ENCODE measurements at regions not wholly inside any gene's neighbourhood (a gene's known extent, or its start where the extent isn't known, plus 50 kb on each side); places are given as distances from the start of the nearest gene placed in this dataset.

DNA sequence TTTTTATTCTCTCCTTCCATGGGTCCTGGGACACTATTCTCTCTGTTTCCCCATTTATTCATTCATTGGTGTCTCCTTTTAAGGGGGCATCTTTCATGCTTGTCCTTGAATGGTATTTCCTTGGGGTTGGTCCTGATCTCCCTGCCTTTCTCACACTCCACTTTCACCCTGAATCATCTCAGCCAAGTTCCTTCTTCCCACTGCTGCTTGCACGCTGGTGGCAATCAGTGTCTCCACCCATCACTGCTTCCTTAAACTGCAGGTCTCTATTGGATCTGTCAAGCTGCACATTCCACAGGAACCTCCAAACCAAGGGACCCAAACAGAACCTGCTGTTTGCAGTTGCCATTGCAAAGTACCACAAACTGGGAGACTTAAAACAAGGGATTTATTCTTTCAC, 89.3 kb upstream of the SDK2 start:
- H4K20me1 ChIP-seq (ENCODE audit: insufficient read depth): no peaks in the 10 kb centered on the region
- H3K9me2 ChIP-seq (ENCODE audit: insufficient read depth): no peaks in the 10 kb centered on the region
- BruUV-seq (replicated peaks): no TSS peak
- no peaks in the 10 kb centered on the region for H3K79me2 ChIP-seq (ENCODE audit: insufficient read depth, low read length)
- RAD21 ChIA-PET (ENCODE audit: low non-redundant PET in 1 of 2, low total read pairs in 2 of 2, uncharacterized antibody in 2 of 2, unreplicated experiment in 2 of 2): no interaction called here
- no peaks in the 10 kb centered on the region for H3K4me1 ChIP-seq (ENCODE audit: control insufficient read depth in 1 of 2, insufficient read depth in 2 of 2, low read length in 2 of 2)
- H3K9me3 ChIP-seq (ENCODE audit: control insufficient read depth in 1 of 2, insufficient read depth in 1 of 2, low read depth in 1 of 2, low read length in 2 of 2): peaks cover 10 to 18% of the 10 kb centered on the region in 2 experiments; a peak in 3 of 4 replicates
- DNase-seq (ENCODE audit: low read depth, low spot score) (no peak), ATAC-seq (no peak)
- H2AFZ ChIP-seq (ENCODE audit: low read depth, low read length, poor library complexity, severe bottlenecking): no peak overlapping the region
- no peak overlapping the region for H3K4me3 ChIP-seq (replicated peaks in 1 of 2; ENCODE audit: low read depth in 1 of 2, low read length in 2 of 2)
- no peak for TF ChIP-seq CEBPB (IDR thresholded peaks at IDR 0.05; ENCODE audit: low read depth)
- TF ChIP-seq ELF1 (IDR thresholded peaks at IDR 0.05; ENCODE audit: borderline replicate concordance, low read depth): no peak
- no peak for TF ChIP-seq YY1 (IDR thresholded peaks at IDR 0.05; ENCODE audit: extremely low read depth, insufficient replicate concordance, low read depth, low read length)
- no peak for TF ChIP-seq TCF7L2 (IDR thresholded peaks at IDR 0.05; ENCODE audit: borderline replicate concordance, extremely low read depth, insufficient read depth, insufficient read length)
- TF ChIP-seq, protein P1, sequence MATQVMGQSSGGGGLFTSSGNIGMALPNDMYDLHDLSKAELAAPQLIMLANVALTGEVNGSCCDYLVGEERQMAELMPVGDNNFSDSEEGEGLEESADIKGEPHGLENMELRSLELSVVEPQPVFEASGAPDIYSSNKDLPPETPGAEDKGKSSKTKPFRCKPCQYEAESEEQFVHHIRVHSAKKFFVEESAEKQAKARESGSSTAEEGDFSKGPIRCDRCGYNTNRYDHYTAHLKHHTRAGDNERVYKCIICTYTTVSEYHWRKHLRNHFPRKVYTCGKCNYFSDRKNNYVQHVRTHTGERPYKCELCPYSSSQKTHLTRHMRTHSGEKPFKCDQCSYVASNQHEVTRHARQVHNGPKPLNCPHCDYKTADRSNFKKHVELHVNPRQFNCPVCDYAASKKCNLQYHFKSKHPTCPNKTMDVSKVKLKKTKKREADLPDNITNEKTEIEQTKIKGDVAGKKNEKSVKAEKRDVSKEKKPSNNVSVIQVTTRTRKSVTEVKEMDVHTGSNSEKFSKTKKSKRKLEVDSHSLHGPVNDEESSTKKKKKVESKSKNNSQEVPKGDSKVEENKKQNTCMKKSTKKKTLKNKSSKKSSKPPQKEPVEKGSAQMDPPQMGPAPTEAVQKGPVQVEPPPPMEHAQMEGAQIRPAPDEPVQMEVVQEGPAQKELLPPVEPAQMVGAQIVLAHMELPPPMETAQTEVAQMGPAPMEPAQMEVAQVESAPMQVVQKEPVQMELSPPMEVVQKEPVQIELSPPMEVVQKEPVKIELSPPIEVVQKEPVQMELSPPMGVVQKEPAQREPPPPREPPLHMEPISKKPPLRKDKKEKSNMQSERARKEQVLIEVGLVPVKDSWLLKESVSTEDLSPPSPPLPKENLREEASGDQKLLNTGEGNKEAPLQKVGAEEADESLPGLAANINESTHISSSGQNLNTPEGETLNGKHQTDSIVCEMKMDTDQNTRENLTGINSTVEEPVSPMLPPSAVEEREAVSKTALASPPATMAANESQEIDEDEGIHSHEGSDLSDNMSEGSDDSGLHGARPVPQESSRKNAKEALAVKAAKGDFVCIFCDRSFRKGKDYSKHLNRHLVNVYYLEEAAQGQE (IDR thresholded peaks at IDR 0.05; ENCODE audit: low read depth): no peak
- TF ChIP-seq, protein P2, sequence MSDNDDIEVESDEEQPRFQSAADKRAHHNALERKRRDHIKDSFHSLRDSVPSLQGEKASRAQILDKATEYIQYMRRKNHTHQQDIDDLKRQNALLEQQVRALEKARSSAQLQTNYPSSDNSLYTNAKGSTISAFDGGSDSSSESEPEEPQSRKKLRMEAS (IDR thresholded peaks at IDR 0.05): no peak
- TF ChIP-seq SIN3A (IDR thresholded peaks at IDR 0.05; ENCODE audit: low read depth): no peak
- no peak for TF ChIP-seq EZH2phosphoT487 (IDR thresholded peaks at IDR 0.05; ENCODE audit: borderline replicate concordance)
- no peak for TF ChIP-seq EZH2 (IDR thresholded peaks at IDR 0.05)
- TF ChIP-seq ZNF274 (IDR thresholded peaks at IDR 0.05; ENCODE audit: low read depth, low read length): no peak
- TF ChIP-seq, protein P3, sequence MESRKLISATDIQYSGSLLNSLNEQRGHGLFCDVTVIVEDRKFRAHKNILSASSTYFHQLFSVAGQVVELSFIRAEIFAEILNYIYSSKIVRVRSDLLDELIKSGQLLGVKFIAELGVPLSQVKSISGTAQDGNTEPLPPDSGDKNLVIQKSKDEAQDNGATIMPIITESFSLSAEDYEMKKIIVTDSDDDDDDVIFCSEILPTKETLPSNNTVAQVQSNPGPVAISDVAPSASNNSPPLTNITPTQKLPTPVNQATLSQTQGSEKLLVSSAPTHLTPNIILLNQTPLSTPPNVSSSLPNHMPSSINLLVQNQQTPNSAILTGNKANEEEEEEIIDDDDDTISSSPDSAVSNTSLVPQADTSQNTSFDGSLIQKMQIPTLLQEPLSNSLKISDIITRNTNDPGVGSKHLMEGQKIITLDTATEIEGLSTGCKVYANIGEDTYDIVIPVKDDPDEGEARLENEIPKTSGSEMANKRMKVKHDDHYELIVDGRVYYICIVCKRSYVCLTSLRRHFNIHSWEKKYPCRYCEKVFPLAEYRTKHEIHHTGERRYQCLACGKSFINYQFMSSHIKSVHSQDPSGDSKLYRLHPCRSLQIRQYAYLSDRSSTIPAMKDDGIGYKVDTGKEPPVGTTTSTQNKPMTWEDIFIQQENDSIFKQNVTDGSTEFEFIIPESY (IDR thresholded peaks at IDR 0.05; ENCODE audit: extremely low read depth, insufficient replicate concordance, low read length): no peak
- no peak for TF ChIP-seq FOSL1 (IDR thresholded peaks at IDR 0.05; ENCODE audit: low read depth)
- TF ChIP-seq, protein P4, sequence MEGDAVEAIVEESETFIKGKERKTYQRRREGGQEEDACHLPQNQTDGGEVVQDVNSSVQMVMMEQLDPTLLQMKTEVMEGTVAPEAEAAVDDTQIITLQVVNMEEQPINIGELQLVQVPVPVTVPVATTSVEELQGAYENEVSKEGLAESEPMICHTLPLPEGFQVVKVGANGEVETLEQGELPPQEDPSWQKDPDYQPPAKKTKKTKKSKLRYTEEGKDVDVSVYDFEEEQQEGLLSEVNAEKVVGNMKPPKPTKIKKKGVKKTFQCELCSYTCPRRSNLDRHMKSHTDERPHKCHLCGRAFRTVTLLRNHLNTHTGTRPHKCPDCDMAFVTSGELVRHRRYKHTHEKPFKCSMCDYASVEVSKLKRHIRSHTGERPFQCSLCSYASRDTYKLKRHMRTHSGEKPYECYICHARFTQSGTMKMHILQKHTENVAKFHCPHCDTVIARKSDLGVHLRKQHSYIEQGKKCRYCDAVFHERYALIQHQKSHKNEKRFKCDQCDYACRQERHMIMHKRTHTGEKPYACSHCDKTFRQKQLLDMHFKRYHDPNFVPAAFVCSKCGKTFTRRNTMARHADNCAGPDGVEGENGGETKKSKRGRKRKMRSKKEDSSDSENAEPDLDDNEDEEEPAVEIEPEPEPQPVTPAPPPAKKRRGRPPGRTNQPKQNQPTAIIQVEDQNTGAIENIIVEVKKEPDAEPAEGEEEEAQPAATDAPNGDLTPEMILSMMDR (IDR thresholded peaks at IDR 0.05 in 2 of 3, conservative IDR thresholded peaks at IDR 0.05 in 1 of 3; ENCODE audit: borderline replicate concordance in 1 of 3, insufficient read depth in 1 of 3, low read depth in 2 of 3, low read length in 2 of 3): no peak
- TF ChIP-seq, protein P5, sequence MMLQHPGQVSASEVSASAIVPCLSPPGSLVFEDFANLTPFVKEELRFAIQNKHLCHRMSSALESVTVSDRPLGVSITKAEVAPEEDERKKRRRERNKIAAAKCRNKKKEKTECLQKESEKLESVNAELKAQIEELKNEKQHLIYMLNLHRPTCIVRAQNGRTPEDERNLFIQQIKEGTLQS (IDR thresholded peaks at IDR 0.05): no peak
- no peak for TF ChIP-seq POLR2A (IDR thresholded peaks at IDR 0.05; ENCODE audit: borderline replicate concordance, extremely low read depth, insufficient read depth, insufficient read length)
- no peak for TF ChIP-seq CBX3 (IDR thresholded peaks at IDR 0.05; ENCODE audit: low read depth)
- no peak for TF ChIP-seq RAD21 (IDR thresholded peaks at IDR 0.05; ENCODE audit: low read depth)
- no peak for TF ChIP-seq SRF (IDR thresholded peaks at IDR 0.05; ENCODE audit: low read depth)
- no peak for TF ChIP-seq EGR1 (IDR thresholded peaks at IDR 0.05; ENCODE audit: low read depth)
- H3K9ac ChIP-seq (ENCODE audit: low read length): no peak overlapping the region
- CTCF ChIA-PET: no interaction called here
- no peak overlapping the region for H3K27ac ChIP-seq (ENCODE audit: low read depth, low read length)
- peaks cover 70% of the 10 kb centered on the region for H3K27me3 ChIP-seq (ENCODE audit: insufficient read depth, low read length)
- no peaks in the 10 kb centered on the region for H3K36me3 ChIP-seq (ENCODE audit: control insufficient read depth in 1 of 2, insufficient read depth in 2 of 2, low read length in 2 of 2)
- POLR2A ChIA-PET: no interaction called here
- H3K4me2 ChIP-seq (ENCODE audit: low read length): no peak overlapping the region
- intact Hi-C loops (cut with micrococcal nuclease): no loop called here

Data from HCT116 (cell line).